ENCODE measurements at regions not wholly inside any gene's neighbourhood (a gene's known extent, or its start where the extent isn't known, plus 50 kb on each side); places are given as distances from the start of the nearest gene placed in this dataset.
A peak's percentile ranks its signal among the peaks of the same experiment; 100 is the strongest.

DNA sequence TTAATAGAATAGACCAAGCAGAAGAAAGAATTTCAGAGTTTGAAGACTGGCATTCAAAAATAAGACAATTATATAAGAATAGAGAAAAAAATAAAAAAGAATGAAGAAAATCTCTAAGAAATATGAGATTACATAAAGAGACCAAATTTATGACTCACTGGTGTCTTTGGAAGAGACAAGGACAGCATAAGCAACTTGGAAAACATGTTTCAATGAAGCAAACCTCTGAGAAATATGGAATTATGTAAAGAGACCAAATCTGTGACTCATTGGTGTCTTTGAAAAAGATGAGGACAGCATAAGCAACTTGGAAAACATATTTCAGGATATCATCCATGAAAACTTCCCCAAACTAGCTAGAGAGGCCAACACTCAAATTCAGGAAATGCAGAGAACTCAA is 60.4 kb upstream of the LYPLAL1 start:
- TF ChIP-seq, protein P1, sequence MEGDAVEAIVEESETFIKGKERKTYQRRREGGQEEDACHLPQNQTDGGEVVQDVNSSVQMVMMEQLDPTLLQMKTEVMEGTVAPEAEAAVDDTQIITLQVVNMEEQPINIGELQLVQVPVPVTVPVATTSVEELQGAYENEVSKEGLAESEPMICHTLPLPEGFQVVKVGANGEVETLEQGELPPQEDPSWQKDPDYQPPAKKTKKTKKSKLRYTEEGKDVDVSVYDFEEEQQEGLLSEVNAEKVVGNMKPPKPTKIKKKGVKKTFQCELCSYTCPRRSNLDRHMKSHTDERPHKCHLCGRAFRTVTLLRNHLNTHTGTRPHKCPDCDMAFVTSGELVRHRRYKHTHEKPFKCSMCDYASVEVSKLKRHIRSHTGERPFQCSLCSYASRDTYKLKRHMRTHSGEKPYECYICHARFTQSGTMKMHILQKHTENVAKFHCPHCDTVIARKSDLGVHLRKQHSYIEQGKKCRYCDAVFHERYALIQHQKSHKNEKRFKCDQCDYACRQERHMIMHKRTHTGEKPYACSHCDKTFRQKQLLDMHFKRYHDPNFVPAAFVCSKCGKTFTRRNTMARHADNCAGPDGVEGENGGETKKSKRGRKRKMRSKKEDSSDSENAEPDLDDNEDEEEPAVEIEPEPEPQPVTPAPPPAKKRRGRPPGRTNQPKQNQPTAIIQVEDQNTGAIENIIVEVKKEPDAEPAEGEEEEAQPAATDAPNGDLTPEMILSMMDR (IDR thresholded peaks at IDR 0.05; ENCODE audit: low read depth, low read length): no peak
- no peak overlapping the region for H3K4me3 ChIP-seq (replicated peaks in 1 of 2; ENCODE audit: low read depth in 2 of 2, low read length in 2 of 2)
- DNase-seq (ENCODE audit: low read depth in 2 of 2): peak in 1 of 2 donors; percentile 70

DNA sequence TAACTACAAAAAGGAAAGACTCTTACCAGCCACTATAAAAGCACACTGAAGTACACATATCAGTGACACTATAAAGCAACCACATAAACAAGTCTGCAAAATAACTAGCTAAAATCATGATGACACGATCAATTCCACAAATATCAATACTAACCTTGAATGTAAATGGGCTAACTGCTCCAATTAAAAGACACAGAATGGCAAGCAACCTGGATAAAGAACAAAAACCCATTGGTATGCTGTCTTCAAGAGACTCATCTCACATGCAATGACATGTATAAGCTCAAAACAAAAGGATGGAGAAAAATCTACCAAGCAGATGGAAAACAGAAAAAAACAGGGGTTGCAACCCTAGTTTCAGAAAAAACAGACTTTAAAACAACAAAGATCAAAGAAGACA is 59.7 kb upstream of the LYPLAL1 start:
- TF ChIP-seq, protein P1 (IDR thresholded peaks at IDR 0.05; ENCODE audit: low read depth, low read length): no peak
- DNase-seq (ENCODE audit: low read depth in 2 of 2): no peak
- H3K4me3 ChIP-seq (replicated peaks in 1 of 2; ENCODE audit: low read depth in 2 of 2, low read length in 2 of 2): no peak overlapping the region

DNA sequence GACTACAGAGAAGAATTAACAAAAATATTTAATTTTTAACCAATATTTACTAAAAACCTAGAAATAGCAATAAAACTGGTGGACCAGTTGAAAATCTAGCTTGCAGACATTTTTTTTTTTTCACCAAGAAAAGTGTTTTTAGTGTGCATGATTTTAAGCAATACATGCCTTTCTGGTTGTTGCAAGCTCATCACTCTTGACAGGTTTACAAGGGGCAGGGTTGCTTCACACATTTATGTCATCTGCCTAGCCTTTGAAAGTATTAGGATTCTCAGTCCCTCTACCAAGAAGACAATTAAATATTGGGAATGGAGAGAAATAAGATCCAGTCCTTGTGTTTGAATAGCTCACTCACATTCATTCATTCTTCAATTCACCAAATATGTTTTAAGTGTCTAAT is 53.8 kb upstream of the LYPLAL1 start:
- TF ChIP-seq, protein P1 (IDR thresholded peaks at IDR 0.05; ENCODE audit: low read depth, low read length): no peak
- H3K4me3 ChIP-seq (replicated peaks in 1 of 2; ENCODE audit: low read depth in 2 of 2, low read length in 2 of 2): no peak overlapping the region
- DNase-seq (ENCODE audit: low read depth in 2 of 2): peak; percentile 21 to 23

DNA sequence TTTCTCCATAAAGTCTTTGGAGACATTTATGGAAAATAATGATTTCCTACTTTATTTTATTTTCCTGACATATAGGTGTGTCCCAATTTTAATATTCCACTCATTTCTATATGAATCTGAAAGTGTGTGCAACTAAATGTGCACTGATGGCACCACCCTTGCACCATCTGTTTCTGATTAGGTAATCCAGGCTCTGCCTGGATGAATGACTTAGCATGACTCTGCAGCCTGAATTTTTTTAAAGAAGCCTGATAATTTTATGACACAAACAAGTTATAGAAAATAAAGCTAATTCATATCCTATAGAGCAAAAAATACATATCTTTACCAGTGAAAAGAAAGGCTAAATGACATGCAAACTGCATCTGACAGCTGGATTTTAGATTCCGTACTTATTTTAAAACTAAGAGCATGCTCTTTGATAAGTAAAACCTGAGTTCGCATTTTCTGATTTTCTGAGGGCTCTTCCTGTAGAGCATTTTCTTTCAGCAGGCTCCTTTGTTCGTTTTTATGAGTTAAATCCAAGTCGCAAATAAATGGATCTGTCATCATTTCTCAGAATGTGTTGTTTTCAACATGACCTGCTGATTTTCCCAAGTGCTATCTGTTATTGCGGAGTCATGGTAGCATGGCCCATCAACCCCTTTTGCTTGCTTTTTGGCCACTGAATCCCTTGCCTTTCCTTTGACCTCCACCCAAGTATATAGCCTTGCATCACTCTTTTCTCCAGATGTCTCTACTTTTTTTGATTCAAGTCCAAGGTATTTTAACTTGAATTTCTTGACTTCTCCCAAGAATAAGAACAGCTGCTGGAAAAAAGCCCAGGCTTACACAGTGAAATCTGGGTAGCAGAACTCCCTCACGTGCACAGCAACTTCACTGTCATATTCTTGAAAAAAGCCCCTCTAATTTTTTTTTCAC is 52.8 kb upstream of the LYPLAL1 start:
- TF ChIP-seq, protein P1 (IDR thresholded peaks at IDR 0.05; ENCODE audit: low read depth, low read length): no peak
- DNase-seq (ENCODE audit: low read depth in 2 of 2): peak; percentile 96 to 98
- no peak overlapping the region for H3K4me3 ChIP-seq (replicated peaks in 1 of 2; ENCODE audit: low read depth in 2 of 2, low read length in 2 of 2)

DNA sequence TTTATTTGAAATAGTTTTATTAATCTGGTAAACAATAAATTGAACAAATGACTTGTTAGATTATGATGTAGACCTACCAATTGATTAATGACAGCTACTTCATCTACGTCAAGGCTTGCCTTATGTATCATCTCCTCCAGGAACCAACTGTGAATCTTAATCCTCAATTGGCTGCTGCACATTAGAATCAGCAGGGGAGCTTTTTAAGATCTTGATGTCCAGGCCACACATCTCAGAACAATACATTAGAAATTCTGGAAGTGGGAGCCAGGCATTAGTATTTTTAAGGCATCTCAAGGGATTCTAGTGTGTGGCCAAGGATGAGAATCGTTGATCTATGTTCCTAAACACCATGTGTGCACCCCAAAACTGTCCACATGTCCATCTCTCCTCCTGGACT is 52.0 kb upstream of the LYPLAL1 start:
- peak in 1 of 2 donors; percentile 16 for DNase-seq (ENCODE audit: low read depth in 2 of 2)
- H3K4me3 ChIP-seq (replicated peaks in 1 of 2; ENCODE audit: low read depth in 2 of 2, low read length in 2 of 2): no peak overlapping the region
- TF ChIP-seq, protein P1 (IDR thresholded peaks at IDR 0.05; ENCODE audit: low read depth, low read length): no peak

DNA sequence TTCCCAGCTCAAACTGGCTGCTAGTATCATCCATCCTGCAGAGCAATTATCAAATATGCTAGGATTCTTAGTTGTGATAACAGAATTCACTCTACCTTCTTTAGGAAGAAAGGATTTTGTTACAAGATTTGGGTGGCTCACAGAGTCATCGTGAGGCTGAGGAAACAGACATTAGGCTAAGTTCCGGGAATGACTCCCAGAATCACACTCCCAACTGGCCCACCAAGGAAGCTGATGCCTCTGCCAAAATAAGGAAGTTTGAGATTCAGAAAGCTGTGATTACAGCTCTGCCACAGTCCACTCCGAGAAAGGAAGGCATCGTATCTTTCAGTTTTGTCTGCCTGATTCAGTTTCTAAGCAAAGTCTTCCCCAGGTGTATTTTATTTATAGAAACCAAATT is 50.6 kb upstream of the LYPLAL1 start:
- TF ChIP-seq, protein P1 (IDR thresholded peaks at IDR 0.05; ENCODE audit: low read depth, low read length): no peak
- H3K4me3 ChIP-seq (replicated peaks in 1 of 2; ENCODE audit: low read depth in 2 of 2, low read length in 2 of 2): no peak overlapping the region
- peak; percentile 23 to 56 for DNase-seq (ENCODE audit: low read depth in 2 of 2)
